NCI-H2029 treated with DMSO at 0.1 percent for 48 hours (cell line): ENCODE measurements at regions not wholly inside any gene's neighbourhood (a gene's known extent, or its start where the extent isn't known, plus 50 kb on each side); places are given as distances from the start of the nearest gene placed in this dataset.

Source experiments
- DNase-seq: peaks from one replicate; lab custom pipeline; 2025; lab: John Stamatoyannopoulos, UW

- DNase-seq = no peak
Measured at GRCh38 chr12:13288937-13289652, 92.6 kb downstream of the EMP1 start.

- no peak for DNase-seq
Measured at GRCh38 chr12:13288501-13288900, 92.0 kb downstream of the EMP1 start.

- DNase-seq = no peak
Measured at GRCh38 chr12:13283867-13284266, 87.3 kb downstream of the EMP1 start.

- DNase-seq = no peak
Measured at GRCh38 chr12:13282861-13283260, 86.3 kb downstream of the EMP1 start.

GRCh38 chr12:13278249-13278787 is 81.8 kb downstream of the EMP1 start:
- no peak for DNase-seq

- no peak for DNase-seq
Measured at GRCh38 chr12:13277293-13277692, 80.8 kb downstream of the EMP1 start.

- DNase-seq = no peak
Measured at GRCh38 chr12:13275241-13276085, 78.9 kb downstream of the EMP1 start.

- no peak for DNase-seq
Measured at GRCh38 chr12:13273850-13274249, 77.3 kb downstream of the EMP1 start.

- DNase-seq = no peak
Measured at GRCh38 chr12:13273097-13273496, 76.6 kb downstream of the EMP1 start.

GRCh38 chr12:13270817-13271216 is 74.3 kb downstream of the EMP1 start:
- DNase-seq = no peak
